MM.1S (cell line): ENCODE measurements at regions not wholly inside any gene's neighbourhood (a gene's known extent, or its start where the extent isn't known, plus 50 kb on each side); places are given as distances from the start of the nearest gene placed in this dataset.

Experiments
- DNase-seq: peaks from one replicate; pipeline ENCODE4 v3.0.0-alpha.2; 2015
- H2AFZ ChIP-seq: fragments of 300-600 bp; sonication (generic); 2 replicates; pipeline ENCODE4 v1.6.0; 2016; ENCODE audit warnings: antibody characterized with exemption, low read length
- H3F3A ChIP-seq: fragments of 300-600 bp; sonication (generic); 2 replicates; pipeline ENCODE4 v1.6.1; 2016; ENCODE audit warnings: mild to moderate bottlenecking, antibody characterized with exemption, low read length, moderate library complexity, mixed read lengths; ENCODE audit not compliant: insufficient read depth
- H3K27ac ChIP-seq: fragments of 300-600 bp; sonication (generic); 2 replicates; pipeline ENCODE4 v1.5.1; 2016; ENCODE audit warnings: mild to moderate bottlenecking, low read length
- H3K27me3 ChIP-seq: fragments of 300-600 bp; sonication (generic); replicated peaks from 2 replicates; pipeline ENCODE4 v1.6.0; 2016; ENCODE audit warnings: low read length; ENCODE audit not compliant: insufficient read depth
- H3K36me3 ChIP-seq: fragments of 300-600 bp; sonication (generic); replicated peaks from 2 replicates; pipeline ENCODE4 v1.6.1; 2016; ENCODE audit warnings: mild to moderate bottlenecking, low read length, mixed read lengths; ENCODE audit not compliant: insufficient read depth
- H3K4me1 ChIP-seq: fragments of 300-600 bp; sonication (generic); 2 replicates; pipeline ENCODE4 v1.6.1; 2016; ENCODE audit warnings: low read length, mixed read lengths
- H3K4me2 ChIP-seq: fragments of 300-600 bp; sonication (generic); 2 replicates; pipeline ENCODE4 v1.6.0; 2016; ENCODE audit warnings: low read depth, low read length
- H3K4me3 ChIP-seq: fragments of 300-600 bp; sonication (generic); 2 replicates; pipeline ENCODE4 v1.5.1; 2016; ENCODE audit warnings: low read length, mixed read lengths
- H3K79me2 ChIP-seq: fragments of 300-600 bp; sonication (generic); 2 replicates; pipeline ENCODE4 v1.6.1; 2016; ENCODE audit warnings: mixed run types, low read length, mixed read lengths
- H3K9ac ChIP-seq: fragments of 300-600 bp; sonication (generic); 2 replicates; pipeline ENCODE4 v1.6.1; 2016; ENCODE audit warnings: low read length, mixed read lengths
- H3K9me2 ChIP-seq: fragments of 300-600 bp; sonication (generic); replicated peaks from 2 replicates; pipeline ENCODE4 v1.6.1; 2016; ENCODE audit warnings: mild to moderate bottlenecking, low read length, mixed read lengths; ENCODE audit not compliant: insufficient read depth
- H3K9me3 ChIP-seq: fragments of 300-600 bp; sonication (generic); replicated peaks from 2 replicates; pipeline ENCODE4 v1.6.1; 2016; ENCODE audit warnings: mild to moderate bottlenecking, low read length, mixed read lengths; ENCODE audit not compliant: insufficient read depth
- H4K20me1 ChIP-seq: fragments of 300-600 bp; sonication (generic); 2 replicates; pipeline ENCODE4 v1.6.1; 2016; ENCODE audit warnings: mild to moderate bottlenecking, low read length, moderate library complexity, mixed read lengths; ENCODE audit not compliant: insufficient read depth
- CTCF ChIP-seq: fragments of 300-600 bp; sonication (generic); IDR thresholded peaks from 2 replicates; pipeline ENCODE4 v1.5.1; 2016; ENCODE audit warnings: antibody characterized with exemption, low read length, mixed read lengths
- EZH2 ChIP-seq: fragments of 300-600 bp; sonication (generic); optimal IDR thresholded peaks from 2 replicates; pipeline ENCODE3; 2017; ENCODE audit warnings: low read depth, mild to moderate bottlenecking, antibody characterized with exemption, low read length, mixed read lengths
- EZH2phosphoT487 ChIP-seq: fragments of 300-600 bp; sonication (generic); IDR thresholded peaks from 2 replicates; pipeline ENCODE4 v1.6.1; 2018; ENCODE audit warnings: antibody characterized with exemption, low read length

GRCh38 chr7:114107522-114107921 lies 188.7 kb upstream of the PPP1R3A start:
- Histone ChIP-seq H3K79me2 (no peaks in the 10 kb centered on the region), H3K4me3 (no peak overlapping the region), H3F3A (no peaks in the 10 kb centered on the region), H3K27me3 (no peaks in the 10 kb centered on the region), H3K9me3 (no peaks in the 10 kb centered on the region), H3K9me2 (no peaks in the 10 kb centered on the region), H3K9ac (no peak overlapping the region), H2AFZ (no peak overlapping the region), H3K4me2 (no peak overlapping the region), H3K27ac (no peak overlapping the region), H4K20me1 (no peaks in the 10 kb centered on the region), H3K36me3 (no peaks in the 10 kb centered on the region), H3K4me1 (peaks cover 15% of the 10 kb centered on the region)
- no peak for DNase-seq
- TF ChIP-seq EZH2 (no peak), EZH2phosphoT487 (no peak), CTCF (no peak)

- no peak overlapping the region for H3K27ac ChIP-seq
- no peak overlapping the region for H3K4me2 ChIP-seq
- H3K79me2 ChIP-seq = no peaks in the 10 kb centered on the region
- H4K20me1 ChIP-seq = no peaks in the 10 kb centered on the region
- no peaks in the 10 kb centered on the region for H3K36me3 ChIP-seq
- no peaks in the 10 kb centered on the region for H3K9me2 ChIP-seq
- no peak for DNase-seq
- H3K27me3 ChIP-seq = no peaks in the 10 kb centered on the region
- H3K9ac ChIP-seq = no peak overlapping the region
- no peaks in the 10 kb centered on the region for H3K4me1 ChIP-seq
- H3K4me3 ChIP-seq = no peak overlapping the region
- TF ChIP-seq EZH2 (no peak), CTCF (no peak)
- no peaks in the 10 kb centered on the region for H3K9me3 ChIP-seq
- H2AFZ ChIP-seq = no peak overlapping the region
- H3F3A ChIP-seq = no peaks in the 10 kb centered on the region
Observed at GRCh38 chr7:114104035-114104434, 185.2 kb upstream of the PPP1R3A start.

GRCh38 chr7:114102996-114103395 lies 184.2 kb upstream of the PPP1R3A start:
- H3K9ac ChIP-seq = no peak overlapping the region
- no peaks in the 10 kb centered on the region for H3K27me3 ChIP-seq
- DNase-seq = no peak
- no peaks in the 10 kb centered on the region for H3K9me3 ChIP-seq
- no peak overlapping the region for H3K27ac ChIP-seq
- H3K4me3 ChIP-seq = no peak overlapping the region
- no peaks in the 10 kb centered on the region for H3K36me3 ChIP-seq
- no peaks in the 10 kb centered on the region for H3K9me2 ChIP-seq
- H2AFZ ChIP-seq = no peak overlapping the region
- H3F3A ChIP-seq = no peaks in the 10 kb centered on the region
- H4K20me1 ChIP-seq = no peaks in the 10 kb centered on the region
- H3K4me1 ChIP-seq = no peaks in the 10 kb centered on the region
- H3K79me2 ChIP-seq = no peaks in the 10 kb centered on the region
- no peak overlapping the region for H3K4me2 ChIP-seq
- TF ChIP-seq EZH2phosphoT487 (no peak), EZH2 (no peak), CTCF (no peak)
